BJ (cell line): ENCODE measurements at regions not wholly inside any gene's neighbourhood (a gene's known extent, or its start where the extent isn't known, plus 50 kb on each side); places are given as distances from the start of the nearest gene placed in this dataset.

Experiments
- CTCF ChIA-PET: fragments of 350-600 bp; formaldehyde crosslinking; extraction: SDS; loops from one replicate; lab custom pipeline; 2021; ENCODE audit warnings: antibody characterized with exemption, inconsistent platforms; lab: Yijun Ruan, JAX
- POLR2A ChIA-PET: fragments of 300-600 bp; sonication (Branson Sonifier 250); formaldehyde crosslinking; extraction: SDS; loops from one replicate; lab custom pipeline; 2021; ENCODE audit warnings: antibody characterized with exemption; lab: Charles Lee
- DNase-seq: peaks from one replicate; pipeline ENCODE4 v3.0.0-alpha.2; 2011; ENCODE audit warnings: low read depth
- H3K27me3 ChIP-seq: 2 replicates; pipeline ENCODE4 v1.6.0; 2011; ENCODE audit warnings: low read length; ENCODE audit not compliant: control insufficient read depth, insufficient read depth
- H3K36me3 ChIP-seq: 2 replicates; pipeline ENCODE4 v1.5.1; 2011; ENCODE audit warnings: low read length; ENCODE audit not compliant: control insufficient read depth, insufficient read depth
- H3K4me3 ChIP-seq: 2 replicates; pipeline ENCODE4 v1.5.1; 2011; ENCODE audit warnings: low read depth, mild to moderate bottlenecking, control low read depth, low read length
- CTCF ChIP-seq: IDR thresholded peaks from 2 replicates; pipeline ENCODE4 v1.5.1; 2011; ENCODE audit warnings: low read depth, mild to moderate bottlenecking, control low read depth, inconsistent platforms, low read length, moderate library complexity; ENCODE audit not compliant: insufficient read depth

- Histone ChIP-seq H3K27me3 (no peaks in the 10 kb centered on the region), H3K36me3 (no peaks in the 10 kb centered on the region), H3K4me3 (no peak overlapping the region)
- TF ChIP-seq CTCF: no peak
- DNase-seq: no peak
- CTCF ChIA-PET: no interaction called here
- POLR2A ChIA-PET: no interaction called here
Measured at GRCh38 chr18:31213641-31214040, 51.0 kb upstream of the DSC1 start.

GRCh38 chr18:31217038-31217849 is 54.6 kb upstream of the DSC1 start:
- ChIA-PET CTCF (no interaction called here), POLR2A (no interaction called here)
- Histone ChIP-seq H3K36me3 (no peaks in the 10 kb centered on the region), H3K4me3 (no peak overlapping the region), H3K27me3 (no peaks in the 10 kb centered on the region)
- DNase-seq: no peak
- no peak for TF ChIP-seq CTCF

DNA sequence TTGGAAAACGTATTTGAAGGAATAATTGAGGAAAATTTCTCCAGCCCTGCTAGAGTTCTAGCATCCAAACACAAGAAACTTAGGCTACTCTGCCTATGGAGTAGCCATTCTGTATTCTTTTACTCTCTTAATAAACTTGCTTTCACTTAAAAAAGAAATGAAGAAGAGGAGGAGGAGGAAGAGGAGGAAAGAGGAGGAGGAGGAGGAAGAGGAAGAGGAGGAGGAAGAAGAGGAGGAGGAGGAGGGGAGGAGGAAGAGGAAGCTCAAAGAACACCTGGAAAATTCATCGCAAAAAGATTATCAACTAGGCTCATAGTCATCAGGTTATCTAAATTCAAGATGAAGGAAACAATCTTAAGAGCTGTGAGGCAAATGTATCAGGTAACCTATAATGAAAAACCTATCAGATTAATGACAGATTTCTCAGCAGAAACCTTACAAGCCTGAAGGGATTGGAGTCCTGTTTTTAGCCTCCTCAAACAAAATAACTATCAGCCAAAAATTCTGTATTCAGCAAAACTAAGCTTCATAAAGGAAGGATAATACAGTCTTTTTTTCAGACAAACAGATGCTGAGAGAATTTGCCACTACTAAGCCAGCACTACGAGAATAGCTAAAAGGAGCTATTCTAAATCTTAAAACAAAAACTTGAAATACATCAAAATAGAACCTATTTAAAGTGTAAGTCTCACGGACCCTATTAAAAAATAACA is 56.2 kb upstream of the DSC1 start:
- H3K36me3 ChIP-seq: no peaks in the 10 kb centered on the region
- ChIA-PET CTCF (interaction anchor here (0.6 kb wide), 1 partner anchor 20 kb away, joined by 3 read pairs; no protein-coding TSS in a partner anchor), POLR2A (no interaction called here)
- no peak for DNase-seq
- no peaks in the 10 kb centered on the region for H3K27me3 ChIP-seq
- no peak overlapping the region for H3K4me3 ChIP-seq
- TF ChIP-seq CTCF: no peak

- ChIA-PET POLR2A (no interaction called here), CTCF (no interaction called here)
- H3K36me3 ChIP-seq: no peaks in the 10 kb centered on the region
- no peak for DNase-seq
- TF ChIP-seq CTCF: no peak
- no peak overlapping the region for H3K4me3 ChIP-seq
- H3K27me3 ChIP-seq: no peaks in the 10 kb centered on the region
Measured at GRCh38 chr18:31219395-31219794, 56.7 kb upstream of the DSC1 start.

- no peak overlapping the region for H3K4me3 ChIP-seq
- no peak for TF ChIP-seq CTCF
- no peak for DNase-seq
- POLR2A ChIA-PET: no interaction called here
- CTCF ChIA-PET: interaction anchor here (0.6 kb wide), 1 partner anchor 49 kb away, joined by 3 read pairs; no protein-coding TSS in a partner anchor
- no peaks in the 10 kb centered on the region for H3K36me3 ChIP-seq
- no peaks in the 10 kb centered on the region for H3K27me3 ChIP-seq
Measured at GRCh38 chr18:31223371-31223770, 60.7 kb upstream of the DSC1 start.
